GM19452 (cell line): ENCODE measurements at regions not wholly inside any gene's neighbourhood (a gene's known extent, or its start where the extent isn't known, plus 50 kb on each side); places are given as distances from the start of the nearest gene placed in this dataset.
"Not testable (repeated sequence)": the region's sequence is repeated elsewhere in the genome, so short reads cannot be mapped to it uniquely, and the experiment has no call there.

ENCODE experiments used
- ATAC-seq: cut with Tn5 transposase; IDR thresholded peaks from one replicate; pipeline ENCODE4 v1.9.1; 2021; ENCODE audit not compliant: unreplicated experiment

DNA sequence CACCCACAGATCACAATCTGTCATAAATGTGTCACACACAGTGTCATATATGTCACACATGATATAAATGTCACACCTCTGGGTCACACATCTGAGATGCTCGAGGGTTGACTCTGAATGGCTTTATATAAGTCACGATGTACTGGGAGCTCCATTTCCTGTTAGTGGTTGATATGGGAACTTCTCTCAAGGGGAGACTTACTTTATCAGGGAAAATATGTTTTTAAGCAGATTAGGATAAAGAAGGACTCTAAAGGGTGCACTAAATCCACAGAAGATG is 83.9 kb upstream of the MEF2A start:
- no peak for ATAC-seq

DNA sequence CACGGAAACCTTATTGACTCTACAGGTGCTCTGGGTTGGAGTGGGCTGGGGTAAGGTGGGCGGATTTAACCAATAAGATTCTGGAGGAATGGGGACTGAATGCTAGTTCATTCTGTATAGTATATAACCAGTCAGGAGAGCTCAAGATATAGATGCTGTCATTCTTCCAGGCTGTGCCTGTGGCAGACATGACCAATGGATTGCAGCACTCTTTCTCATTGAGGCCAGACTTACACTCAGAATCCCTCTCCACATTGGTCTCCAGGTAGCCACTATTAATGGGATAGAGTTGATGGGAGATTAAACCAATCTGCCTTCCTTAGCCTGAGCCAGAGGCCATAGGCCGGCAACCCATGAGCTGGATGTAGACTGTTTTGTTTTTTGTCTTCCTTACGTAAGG is 82.8 kb upstream of the MEF2A start:
- no peak for ATAC-seq

DNA sequence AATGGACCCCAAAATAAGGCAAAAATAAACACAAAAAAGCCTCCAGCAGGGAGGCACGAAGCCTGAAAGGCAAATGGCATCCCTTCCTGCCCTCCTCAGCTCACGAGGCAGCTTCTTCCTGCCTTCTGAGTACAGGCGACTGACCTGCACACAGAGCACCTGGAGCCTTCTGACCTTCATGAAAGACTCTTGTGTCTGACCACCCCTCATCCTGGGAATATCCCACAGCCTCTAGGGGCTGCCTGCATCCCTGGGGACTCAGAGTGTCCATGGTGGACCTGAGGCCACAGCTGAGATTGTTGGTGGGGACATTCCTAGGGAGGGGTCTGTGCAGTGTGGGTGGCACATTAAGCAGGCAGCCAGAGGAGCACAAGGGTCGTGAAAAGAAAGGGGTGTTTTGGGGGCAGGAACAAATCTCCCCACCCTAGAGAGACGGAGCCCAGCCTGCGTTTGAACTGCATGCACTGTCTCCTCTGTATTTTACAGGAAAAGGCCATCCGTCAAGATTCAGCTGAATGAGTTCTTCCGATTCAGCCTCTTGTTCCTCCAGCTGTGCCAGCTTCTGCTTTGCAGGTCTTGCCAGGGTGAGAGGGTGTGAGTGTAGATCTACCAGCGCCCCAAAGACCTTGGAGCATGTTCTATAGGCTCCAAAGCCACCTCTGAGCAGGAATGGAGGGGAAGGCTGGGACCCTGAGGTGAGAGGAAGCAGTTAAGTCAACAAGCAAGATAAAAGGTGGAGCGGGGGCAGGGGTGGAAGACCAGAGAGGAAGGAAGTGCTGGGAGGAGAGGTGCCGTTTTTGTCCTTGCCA is 80.4 kb upstream of the MEF2A start:
- ATAC-seq: no peak

DNA sequence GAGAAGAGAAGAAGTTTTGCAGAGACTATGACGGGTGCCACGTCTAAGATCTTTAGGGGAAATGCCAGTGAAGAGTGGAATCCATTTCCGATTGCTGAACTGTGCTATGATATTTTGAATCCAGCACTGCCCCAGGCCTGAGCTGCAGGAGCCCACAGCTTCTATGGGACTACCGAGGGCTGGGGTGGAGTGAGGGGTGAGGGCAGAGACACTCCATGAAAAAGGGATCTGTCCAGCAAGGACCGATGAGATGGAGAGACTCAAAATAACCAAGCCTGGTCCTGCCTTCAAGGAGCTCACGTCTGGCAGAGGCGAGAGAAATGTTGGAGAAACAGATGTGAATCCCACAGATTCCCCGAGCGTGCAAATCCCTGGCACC is 79.8 kb upstream of the MEF2A start:
- ATAC-seq: no peak

DNA sequence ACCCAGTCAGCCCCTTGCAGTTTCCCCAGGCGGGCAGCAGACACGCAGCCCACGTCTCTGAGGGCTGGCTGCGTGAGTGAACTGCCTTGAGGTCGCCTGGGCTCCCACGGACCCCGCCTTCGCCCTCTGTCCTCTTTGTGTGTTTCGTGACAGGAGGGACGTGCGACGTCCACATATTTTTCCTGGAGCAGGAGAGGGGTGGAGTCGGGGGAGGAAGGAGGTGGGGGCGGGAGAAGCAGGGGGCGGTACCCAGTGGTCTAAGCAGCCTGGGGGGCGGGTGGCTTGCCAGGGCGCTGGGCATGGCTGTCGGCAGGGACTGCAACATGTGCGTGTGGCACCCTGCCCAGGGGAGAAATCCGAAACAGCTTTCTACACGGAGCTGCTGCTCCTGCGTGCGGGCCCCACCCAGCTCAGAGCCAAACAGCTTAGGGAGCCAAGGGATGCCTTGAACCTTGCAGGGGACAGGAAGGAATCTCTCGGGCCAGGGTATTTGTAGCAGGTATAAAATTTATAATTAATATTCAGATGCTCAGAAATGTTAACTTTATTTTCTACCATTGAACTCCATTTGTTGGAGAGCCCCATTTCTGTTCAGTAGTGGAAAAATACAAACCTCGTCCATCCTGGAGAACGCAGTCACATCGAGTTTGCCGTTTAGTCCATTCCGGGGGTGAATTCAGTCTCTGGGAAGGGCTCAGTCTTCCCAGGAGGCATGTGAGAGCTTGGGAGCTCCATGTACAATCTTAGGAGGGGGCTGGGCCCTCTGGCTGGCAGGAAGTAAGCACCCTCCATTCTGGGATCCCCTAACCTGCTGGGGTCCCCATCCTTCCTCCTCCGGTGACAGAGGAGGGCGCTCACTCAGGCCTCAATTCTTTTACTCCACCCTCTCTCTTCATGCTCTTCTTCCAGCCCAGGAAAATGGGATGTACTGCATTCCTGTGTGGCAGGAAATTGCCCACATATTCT is 79.1 kb upstream of the MEF2A start:
- no peak for ATAC-seq

DNA sequence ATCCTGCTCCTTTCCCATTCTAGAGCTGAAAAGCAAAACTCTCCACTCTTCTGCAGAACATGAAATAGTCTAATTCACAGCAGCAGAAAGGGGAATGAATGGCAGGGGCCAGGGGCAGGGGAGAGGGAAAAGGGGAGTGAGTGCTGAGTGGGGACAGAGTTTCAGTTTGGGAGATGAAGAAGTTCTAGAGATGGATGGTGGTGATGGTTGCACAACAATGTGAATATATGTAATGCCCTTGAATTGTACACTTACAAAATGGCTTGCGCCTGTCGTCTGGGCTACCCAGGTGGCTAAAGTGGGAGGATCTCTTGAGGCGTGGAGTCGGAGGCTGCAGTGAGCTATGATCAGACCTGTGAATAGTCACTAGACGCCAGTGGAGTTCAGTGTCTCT is 78.5 kb upstream of the MEF2A start:
- no peak for ATAC-seq

DNA sequence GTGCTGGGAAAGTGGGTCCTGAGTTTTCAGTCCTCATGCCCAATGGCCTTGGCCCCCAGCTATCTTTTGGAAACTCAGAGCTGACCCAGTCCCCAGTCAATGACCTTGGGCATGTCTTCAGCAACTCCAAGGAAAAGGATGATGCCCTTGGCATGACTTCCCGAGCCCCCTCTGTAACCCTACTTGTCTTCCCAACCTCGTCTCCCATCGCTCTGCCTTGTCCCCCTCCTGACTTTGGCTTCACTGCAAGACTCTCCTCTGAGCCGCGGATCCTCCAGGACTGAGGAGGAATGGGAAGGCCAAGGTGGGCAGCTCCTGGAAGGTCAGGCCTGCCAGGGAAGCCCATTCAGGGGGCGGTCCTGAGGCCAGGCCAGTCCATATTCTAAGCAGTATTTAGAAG is 73.5 kb upstream of the MEF2A start:
- ATAC-seq: no peak

DNA sequence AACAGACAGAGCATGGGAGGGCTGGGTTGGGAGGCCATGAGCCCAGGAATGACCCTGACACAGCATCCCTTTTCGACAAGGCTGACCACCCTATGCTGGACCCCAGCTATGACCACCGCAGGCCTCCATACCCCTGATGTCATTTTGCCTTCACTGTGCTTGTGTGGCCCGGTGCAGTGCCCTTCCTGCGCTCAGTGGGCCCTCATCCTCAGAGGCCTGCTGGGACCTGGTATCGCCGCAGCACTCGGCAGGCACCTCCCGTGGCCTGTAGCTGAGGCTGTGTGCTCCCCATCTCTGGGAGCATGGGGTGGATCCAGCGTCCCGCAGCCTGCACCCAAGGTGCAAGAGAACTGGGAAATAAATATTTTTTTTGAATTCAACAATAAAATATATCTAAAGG is 73.1 kb upstream of the MEF2A start:
- no peak for ATAC-seq

DNA sequence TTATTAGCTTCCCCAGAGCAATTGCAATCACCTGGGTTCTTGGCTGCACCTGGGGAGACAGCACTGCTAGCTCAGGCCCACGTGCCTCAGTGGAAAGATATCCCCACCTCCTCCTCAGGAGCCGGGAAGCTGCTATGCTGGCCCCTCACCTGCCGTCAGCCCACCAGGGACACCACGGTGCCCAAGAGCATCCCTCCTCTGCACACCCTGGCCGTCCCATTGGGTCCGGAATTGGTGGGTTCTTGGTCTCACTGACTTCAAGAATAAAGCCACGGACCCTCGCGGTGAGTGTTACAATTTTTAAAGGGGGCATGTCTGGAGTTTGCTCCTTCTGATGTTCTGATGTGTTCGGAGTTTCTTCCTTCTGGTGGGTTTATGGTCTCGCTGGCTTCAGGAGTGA is 72.3 kb upstream of the MEF2A start:
- ATAC-seq: no peak

DNA sequence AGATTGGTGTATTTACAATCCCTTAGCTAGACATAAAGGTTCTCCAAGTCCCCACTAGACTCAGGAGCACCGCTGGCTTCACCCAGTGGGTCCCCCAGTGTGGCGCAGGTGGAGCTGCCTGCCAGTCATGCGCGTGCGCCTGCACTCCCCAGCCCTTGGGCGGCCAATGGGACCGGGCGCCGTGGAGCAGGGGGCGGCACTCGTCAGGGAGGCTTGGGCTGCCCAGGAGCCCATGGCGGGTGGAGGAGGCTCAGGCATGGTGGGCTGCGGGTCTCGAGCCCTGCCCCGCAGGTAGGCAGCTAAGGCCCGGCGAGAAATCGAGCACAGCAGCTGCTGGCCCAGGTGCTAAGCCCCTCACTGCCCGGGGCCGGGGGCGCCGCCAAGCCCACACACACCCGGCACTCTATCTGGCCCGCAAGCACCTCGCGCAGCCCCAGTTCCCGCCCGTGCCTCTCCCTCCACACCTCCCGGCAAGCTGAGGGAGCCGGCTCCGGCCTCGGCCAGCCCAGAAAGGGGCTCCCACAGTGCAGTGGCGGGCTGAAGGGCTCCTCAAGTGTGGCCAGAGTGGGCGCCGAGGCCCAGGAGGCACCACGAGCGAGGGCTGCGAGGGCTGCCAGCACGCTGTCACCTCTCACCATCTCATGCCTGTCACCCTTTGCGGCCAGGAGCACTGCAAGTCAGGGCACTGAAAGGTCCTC is 71.1 kb upstream of the MEF2A start:
- not testable (repeated sequence) for ATAC-seq

DNA sequence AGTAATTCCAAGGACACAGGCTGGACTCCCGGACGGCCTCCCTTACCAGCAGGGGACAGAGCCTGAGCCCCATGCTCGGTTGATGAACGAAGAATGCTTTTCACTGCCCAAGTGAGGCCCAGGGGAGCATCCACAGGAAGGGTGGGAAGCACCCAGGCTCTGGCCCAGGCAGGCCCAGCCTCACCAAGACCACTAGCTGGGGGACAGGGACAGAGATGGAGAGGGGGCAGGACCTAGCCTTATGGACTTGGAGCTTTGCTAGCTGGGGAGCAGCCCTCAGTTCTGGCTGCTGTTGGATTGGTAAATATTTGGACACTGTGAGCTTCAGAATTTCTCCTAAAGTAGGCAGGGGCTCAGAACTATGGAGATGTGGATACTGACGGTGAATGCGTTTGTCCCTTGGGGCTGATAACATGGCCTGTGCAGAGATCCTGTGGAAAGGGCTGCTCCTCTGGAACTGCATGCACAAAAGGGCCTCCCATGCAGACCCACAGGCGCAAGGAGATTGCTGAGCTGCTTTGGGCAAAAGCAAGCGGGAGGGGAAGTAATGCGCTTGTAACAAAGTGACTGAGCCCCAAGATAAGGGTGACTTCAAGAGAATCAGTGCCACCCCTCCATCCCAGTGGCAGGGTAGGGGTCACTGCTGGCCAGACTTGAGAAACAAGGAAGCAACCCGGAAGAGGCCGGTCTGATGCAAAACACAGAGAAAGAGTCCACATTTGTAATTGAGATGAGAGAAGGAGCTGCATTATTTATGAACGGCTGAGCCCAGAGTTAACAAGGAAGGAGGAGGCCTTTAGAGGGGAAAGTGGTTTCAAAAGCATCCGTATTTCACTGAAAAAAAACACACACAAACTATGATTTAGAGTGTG is 70.1 kb upstream of the MEF2A start:
- ATAC-seq: no peak

DNA sequence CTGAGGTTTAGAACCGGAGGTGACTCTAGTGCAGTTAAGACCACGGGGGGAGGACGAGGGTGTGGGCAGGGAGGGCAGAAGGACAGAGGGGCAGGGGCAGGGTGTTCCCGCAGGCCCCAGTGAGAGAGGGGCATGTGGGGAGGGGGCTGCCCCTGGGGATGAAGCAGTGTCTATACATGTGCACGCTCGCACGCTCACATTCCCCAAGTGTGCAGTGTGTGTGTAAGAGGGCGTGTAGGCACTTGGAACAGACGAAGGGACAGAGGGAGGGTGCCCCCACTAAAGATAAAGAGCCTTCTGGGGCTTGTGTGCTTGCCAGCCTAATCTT is 69.5 kb upstream of the MEF2A start:
- ATAC-seq: no peak

DNA sequence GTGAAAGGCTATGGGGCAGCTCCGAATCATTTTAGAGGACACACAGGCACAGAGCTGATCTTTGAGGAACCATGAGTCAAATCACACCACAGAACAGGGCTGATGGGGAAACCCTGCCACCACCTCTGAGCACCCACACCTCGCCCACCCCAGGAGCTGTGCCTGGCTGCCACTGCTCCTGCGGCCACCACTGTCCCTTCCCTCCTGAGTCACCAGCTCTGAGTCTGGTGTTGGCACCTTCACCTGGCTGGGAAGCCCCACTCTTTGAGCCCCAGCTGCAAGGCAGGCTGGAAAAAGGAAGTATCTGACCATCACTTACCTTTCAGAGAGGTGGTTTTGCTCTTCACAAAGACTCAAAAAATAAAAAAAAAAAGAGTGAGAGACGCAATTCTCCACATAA is 63.6 kb upstream of the MEF2A start:
- peak; percentile 60 for ATAC-seq

DNA sequence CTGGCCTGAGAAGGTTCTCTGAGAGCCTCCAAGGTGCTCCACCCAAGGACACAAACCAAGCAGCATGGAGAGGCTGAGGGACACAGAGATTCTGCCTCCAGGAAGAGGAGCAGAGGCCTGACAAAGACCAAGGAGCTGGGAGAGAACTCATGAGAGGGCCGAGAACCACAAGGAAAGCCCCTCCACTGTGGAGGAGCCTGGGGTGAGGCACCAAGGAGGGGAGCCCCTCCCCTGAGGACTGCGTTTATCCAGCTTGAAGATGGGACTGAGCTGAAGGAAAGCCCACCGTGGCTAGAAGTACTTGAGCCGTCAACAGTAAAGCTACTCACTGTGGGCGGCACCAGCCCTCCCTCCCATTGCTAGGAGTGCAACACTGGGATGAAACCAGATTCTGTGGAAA is 63.1 kb upstream of the MEF2A start:
- ATAC-seq: no peak

DNA sequence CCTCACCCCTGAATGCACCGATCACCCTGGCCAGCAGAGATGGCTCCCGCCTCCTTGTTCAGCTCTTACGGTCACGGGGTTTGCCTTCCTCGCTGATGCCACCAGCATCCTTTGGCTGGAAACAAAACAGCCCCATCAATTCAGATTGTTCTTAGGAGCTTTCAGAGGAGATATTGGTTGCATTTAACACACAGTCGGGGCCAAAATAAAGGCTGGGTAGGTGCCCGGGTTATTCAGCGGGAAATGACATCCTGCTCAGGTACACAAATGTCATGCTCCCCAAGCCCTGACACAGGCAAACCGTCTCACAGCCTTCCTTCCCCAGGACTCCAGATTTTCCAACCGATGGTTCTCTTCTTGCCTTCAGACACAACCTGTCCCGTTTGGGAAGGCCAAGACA is 62.4 kb upstream of the MEF2A start:
- no peak for ATAC-seq

DNA sequence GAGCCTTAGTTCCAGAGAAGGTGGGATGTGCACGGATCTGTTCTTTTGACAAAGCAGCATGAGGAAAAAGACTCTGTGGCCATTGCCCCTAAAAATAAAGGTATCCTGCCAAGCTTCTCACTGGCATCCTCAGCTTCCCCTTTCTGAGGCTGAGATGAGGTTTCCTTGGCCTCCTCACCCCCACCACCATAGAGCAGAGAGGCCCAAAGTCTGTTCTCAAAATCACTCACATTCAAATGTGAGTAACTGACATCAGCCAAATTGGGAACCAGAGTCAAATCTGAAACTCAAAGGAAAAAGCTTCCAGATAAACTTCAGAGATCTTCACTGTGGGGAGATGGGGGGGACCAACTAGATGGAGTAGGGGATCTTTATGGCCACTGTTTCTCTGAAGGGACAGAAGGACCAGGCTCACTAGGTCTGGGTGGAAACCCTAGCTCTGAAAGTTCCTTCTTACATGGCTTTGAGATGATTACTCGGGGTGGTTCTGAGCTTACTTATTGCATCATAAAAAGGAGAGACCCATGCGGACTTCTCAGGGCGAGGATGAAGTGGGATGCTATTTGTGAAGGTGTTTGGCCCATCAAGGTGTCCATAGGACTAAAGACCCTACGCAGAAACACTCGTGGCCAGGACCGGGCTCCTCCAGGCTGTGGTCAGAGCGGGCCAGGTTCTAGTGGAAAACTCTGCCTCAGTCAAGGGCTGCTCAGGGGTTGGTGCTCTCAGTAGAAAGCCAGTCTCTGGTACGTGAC is 61.5 kb upstream of the MEF2A start:
- peak; percentile 11 for ATAC-seq

DNA sequence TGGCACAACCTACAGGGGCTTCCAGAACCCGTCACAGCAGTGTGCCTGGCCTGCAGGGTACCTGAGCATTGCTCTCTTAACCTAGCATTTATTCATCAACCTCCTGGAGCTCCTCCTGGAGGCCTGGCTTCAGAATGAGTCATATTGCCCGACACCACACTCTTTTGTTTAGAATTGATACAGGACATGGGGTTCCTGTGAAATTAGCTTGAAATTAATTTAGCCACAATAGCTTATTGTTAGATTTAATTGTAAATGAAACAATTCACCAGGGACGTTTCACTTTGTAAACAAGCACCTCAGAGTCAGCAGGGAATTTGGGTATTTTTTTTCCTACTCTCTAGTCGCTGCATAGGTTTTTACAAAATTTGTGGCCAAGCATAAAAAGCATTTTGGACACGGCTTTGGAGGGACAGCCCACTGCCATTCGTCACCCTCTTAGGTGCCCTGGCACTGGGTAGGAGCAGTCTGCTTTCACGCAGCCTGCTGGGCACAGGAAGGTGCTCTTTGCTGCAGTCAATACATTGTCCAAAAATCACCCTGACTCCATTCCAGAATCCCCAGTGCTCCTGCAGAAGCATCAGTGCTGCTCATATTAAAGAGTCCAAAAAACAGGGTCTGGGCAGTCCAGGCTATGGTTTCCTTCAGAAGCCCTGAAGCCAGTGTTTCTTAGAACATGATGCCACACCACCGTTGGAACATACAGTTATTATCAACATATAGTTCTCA is 60.8 kb upstream of the MEF2A start:
- peak; percentile 34 for ATAC-seq

DNA sequence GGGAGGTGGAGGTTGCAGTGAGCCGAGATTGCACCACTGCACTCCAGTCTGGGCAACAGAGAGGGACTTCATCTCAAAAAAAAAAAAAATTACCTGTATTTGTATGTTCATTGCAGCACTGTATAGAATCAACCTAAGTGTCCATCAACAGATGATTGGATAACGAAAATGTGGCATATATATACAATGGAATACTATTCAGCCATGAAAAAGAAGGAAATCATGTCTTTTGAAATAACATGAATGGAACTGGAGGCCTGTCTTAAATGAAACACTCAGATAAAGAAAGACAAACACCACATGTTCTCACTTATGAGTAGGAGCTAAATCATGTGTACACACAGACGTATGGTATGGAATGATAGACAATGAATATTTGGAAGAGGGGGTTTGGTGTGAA is 59.4 kb upstream of the MEF2A start:
- ATAC-seq: no peak

DNA sequence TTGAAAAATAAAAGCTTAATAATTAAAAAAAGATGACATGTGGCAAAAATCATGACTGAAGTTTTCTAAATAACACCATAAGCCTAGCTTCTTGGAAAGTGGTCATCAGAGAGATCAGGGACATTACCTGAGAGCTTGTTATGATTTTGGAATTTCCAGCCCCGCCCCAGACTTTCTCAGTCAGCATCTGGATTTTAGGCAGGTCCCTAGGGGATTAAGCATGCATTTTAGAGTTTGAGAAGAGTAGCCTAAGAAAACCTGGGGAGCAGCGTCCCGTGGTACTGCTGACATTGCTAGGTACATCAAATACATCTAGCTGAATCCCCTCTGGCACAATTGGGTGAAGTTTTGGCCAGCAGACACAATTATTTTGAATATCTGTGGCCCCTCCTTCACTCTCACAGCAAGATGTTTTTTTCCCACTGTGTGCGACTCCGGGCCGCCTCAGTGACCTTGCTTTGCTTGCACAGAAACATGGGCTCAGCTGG is 58.7 kb upstream of the MEF2A start:
- ATAC-seq: no peak
